GM12875 (cell line): ENCODE measurements at regions not wholly inside any gene's neighbourhood (a gene's known extent, or its start where the extent isn't known, plus 50 kb on each side); places are given as distances from the start of the nearest gene placed in this dataset.

ENCODE experiments used
- H3K4me3 ChIP-seq: one replicate; pipeline ENCODE4 v1.5.1; 2011; ENCODE audit warnings: low read depth, low read length, control low read depth
- CTCF ChIP-seq: IDR thresholded peaks from 2 replicates; pipeline ENCODE4 v1.5.1; 2011; ENCODE audit warnings: low read depth, mild to moderate bottlenecking, control low read depth, inconsistent platforms, low read length, moderate library complexity, borderline replicate concordance; ENCODE audit not compliant: insufficient read depth

- no peak for TF ChIP-seq CTCF
- no peak overlapping the region for H3K4me3 ChIP-seq
Measured at GRCh38 chr5:109522404-109522803, 112.6 kb upstream of the PJA2 start.

- H3K4me3 ChIP-seq, result no peak overlapping the region
- no peak for TF ChIP-seq CTCF
Measured at GRCh38 chr5:109519416-109519815, 109.6 kb upstream of the PJA2 start.

GRCh38 chr5:109516390-109516789, 106.6 kb upstream of the PJA2 start:
- H3K4me3 ChIP-seq, result no peak overlapping the region
- TF ChIP-seq CTCF, result no peak

GRCh38 chr5:109511980-109512734, 102.4 kb upstream of the PJA2 start:
- no peak overlapping the region for H3K4me3 ChIP-seq

GRCh38 chr5:109506556-109506955, 96.8 kb upstream of the PJA2 start:
- no peak for TF ChIP-seq CTCF
- H3K4me3 ChIP-seq, result no peak overlapping the region

More at GRCh38 chr5:109511980-109512734, 102.4 kb upstream of the PJA2 start:
- no peak for TF ChIP-seq CTCF

GRCh38 chr5:109496112-109496511, 86.3 kb upstream of the PJA2 start:
- H3K4me3 ChIP-seq, result no peak overlapping the region
- no peak for TF ChIP-seq CTCF

- H3K4me3 ChIP-seq, result no peak overlapping the region
- TF ChIP-seq CTCF, result no peak
Measured at GRCh38 chr5:109487753-109488420, 78.1 kb upstream of the PJA2 start.
